T-cell (primary cell): ENCODE measurements at regions not wholly inside any gene's neighbourhood (a gene's known extent, or its start where the extent isn't known, plus 50 kb on each side); places are given as distances from the start of the nearest gene placed in this dataset.

Experiments
- ATAC-seq, 4 experiments: fragments of 200-7000 bp in 3 of 4; fragments of 150-1000 bp in 1 of 4; cut with Tn5 transposase; replicated peaks in 1 of 4; 1 replicate in 3 of 4; 2 replicates in 1 of 4; pipeline ENCODE4 v1.10.0; 2021; ENCODE audit warnings: moderate library complexity in 3 of 4, mild to moderate bottlenecking in 2 of 4, moderate number of reproducible peaks in 1 of 4
- CTCF ChIA-PET, 2 donors: fragments of 300-600 bp; sonication (Branson Sonifier 250); formaldehyde crosslinking; loops; one replicate each; lab custom pipeline; 2022; ENCODE audit warnings: antibody characterized with exemption in 2 of 2; lab: Charles Lee
- POLR2A ChIA-PET, 2 donors: fragments of 300-600 bp; sonication (Branson Sonifier 250); formaldehyde crosslinking; loops; one replicate each; lab custom pipeline; 2022; ENCODE audit warnings: antibody characterized with exemption in 2 of 2; lab: Charles Lee
- DNase-seq, 35 experiments: peaks; one replicate each; pipeline versions ENCODE4 v3.0.0 to v3.0.0-alpha.2; 2013 to 2023
- H3K27ac ChIP-seq: one replicate; pipeline ENCODE4 v1.5.1; 2013; ENCODE audit warnings: low read length
- H3K27me3 ChIP-seq, 2 experiments: replicated peaks in 1 of 2; 1 replicate in 1 of 2; 2 replicates in 1 of 2; pipeline versions ENCODE4 v1.6.1 to v1.7.0; 2013; ENCODE audit warnings: low read length in 1 of 2, mixed read lengths in 1 of 2; ENCODE audit not compliant: control insufficient read depth in 2 of 2, insufficient read depth in 2 of 2; ENCODE audit errors: extremely low read depth in 1 of 2
- H3K36me3 ChIP-seq, 2 donors: 1 replicate in 1 of 2; 2 replicates in 1 of 2; pipeline versions ENCODE4 v1.6.1 to v1.7.0; 2013; ENCODE audit warnings: low read length in 1 of 2; ENCODE audit not compliant: control insufficient read depth in 2 of 2, insufficient read depth in 1 of 2; ENCODE audit errors: extremely low read depth in 1 of 2
- H3K4me1 ChIP-seq, 2 experiments: 1 replicate in 1 of 2; 2 replicates in 1 of 2; pipeline versions ENCODE4 v1.6.1 to v1.7.0; 2013; ENCODE audit warnings: low read length in 2 of 2, mixed read lengths in 1 of 2; ENCODE audit not compliant: insufficient read depth in 2 of 2, control insufficient read depth in 1 of 2; ENCODE audit errors: extremely low read depth in 1 of 2
- H3K4me3 ChIP-seq, 2 donors: 1 replicate in 1 of 2; 2 replicates in 1 of 2; pipeline versions ENCODE4 v1.5.1 to v1.7.0; 2013; ENCODE audit warnings: mild to moderate bottlenecking in 2 of 2, low read length in 1 of 2, moderate library complexity in 1 of 2; ENCODE audit not compliant: control insufficient read depth in 1 of 2; ENCODE audit errors: extremely low read depth in 1 of 2
- H3K9me3 ChIP-seq: 2 replicates; pipeline ENCODE4 v1.7.0; 2013
- H3K27ac Mint-ChIP-seq, 2 donors: one replicate each; pipeline ENCODE4 v1.8.0; 2020 to 2021; ENCODE audit warnings: mild to moderate bottlenecking in 2 of 2, mixed read lengths in 2 of 2
- H3K27me3 Mint-ChIP-seq, 2 donors: one replicate each; pipeline ENCODE4 v1.8.0; 2021 to 2022; ENCODE audit warnings: mixed read lengths in 2 of 2
- H3K36me3 Mint-ChIP-seq: one replicate; pipeline ENCODE4 v1.8.0; 2021; ENCODE audit warnings: mixed read lengths
- H3K4me1 Mint-ChIP-seq, 3 donors: one replicate each; pipeline ENCODE4 v1.8.0; 2020 to 2022; ENCODE audit warnings: mixed read lengths in 3 of 3, mild to moderate bottlenecking in 1 of 3
- H3K4me3 Mint-ChIP-seq, 3 donors: one replicate each; pipeline ENCODE4 v1.8.0; 2020 to 2022; ENCODE audit warnings: mild to moderate bottlenecking in 3 of 3, mixed read lengths in 3 of 3, moderate library complexity in 3 of 3
- H3K9me3 Mint-ChIP-seq, 3 donors: one replicate each; pipeline ENCODE4 v1.8.0; 2020 to 2022; ENCODE audit warnings: mixed read lengths in 3 of 3
- WGBS: methylation state at CpG from one replicate; pipeline ENCODE4 v1.1.5; 2013; ENCODE audit warnings: missing lambda C conversion rate; ENCODE audit not compliant: insufficient coverage; 5-methylcytosine and 5-hydroxymethylcytosine counted together

DNA sequence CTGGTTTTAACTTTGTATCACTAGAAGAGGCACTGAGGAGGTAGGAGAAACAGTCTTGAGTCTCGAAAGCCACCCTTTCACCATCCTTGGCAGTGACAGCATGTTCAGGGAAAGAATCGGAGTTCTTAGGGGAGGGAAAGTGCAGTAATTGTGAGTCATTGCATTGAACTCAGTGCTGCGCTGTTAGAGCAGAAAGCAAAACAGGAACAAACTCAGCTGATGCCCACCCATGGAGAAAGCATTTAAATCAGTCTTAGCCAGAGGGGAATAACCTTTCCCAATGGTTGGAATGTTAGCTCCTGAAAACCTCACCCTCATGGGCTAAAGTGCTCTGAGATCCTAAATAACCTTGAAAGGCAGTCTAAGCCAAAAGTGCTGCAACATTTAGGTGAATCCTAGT lies 845.6 kb upstream of the CNTNAP5 start:
- DNase-seq (no peak), ATAC-seq (no peak)
- WGBS: no CpG with 5 or more reads among the region's 3 CpGs
- Histone ChIP-seq H3K27me3 (no peaks in the 10 kb centered on the region), H3K36me3 (no peaks in the 10 kb centered on the region), H3K4me1 (no peaks in the 10 kb centered on the region), H3K9me3 (no peaks in the 10 kb centered on the region), H3K4me3 (no peak overlapping the region), H3K27ac (no peak overlapping the region)
- ChIA-PET CTCF (no interaction called here), POLR2A (no interaction called here)
- Mint-ChIP-seq H3K27ac (no peak overlapping the region), H3K27me3 (no peaks in the 10 kb centered on the region), H3K9me3 (peaks cover 25 to 34% (median 27%) of the 10 kb centered on the region in 3 donors), H3K36me3 (no peaks in the 10 kb centered on the region), H3K4me3 (no peak overlapping the region), H3K4me1 (no peaks in the 10 kb centered on the region)

GRCh38 chr2:123195957-123196356 lies 829.1 kb upstream of the CNTNAP5 start:
- ATAC-seq (no peak), DNase-seq (no peak)
- WGBS: no CpG with 5 or more reads among the region's 4 CpGs
- Mint-ChIP-seq H3K9me3 (peaks cover 20 to 41% (median 22%) of the 10 kb centered on the region in 3 donors), H3K27me3 (no peaks in the 10 kb centered on the region), H3K27ac (no peak overlapping the region), H3K4me1 (no peaks in the 10 kb centered on the region), H3K36me3 (no peaks in the 10 kb centered on the region), H3K4me3 (no peak overlapping the region)
- Histone ChIP-seq H3K27me3 (no peaks in the 10 kb centered on the region), H3K4me3 (no peak overlapping the region), H3K27ac (no peak overlapping the region), H3K4me1 (no peaks in the 10 kb centered on the region), H3K9me3 (no peaks in the 10 kb centered on the region), H3K36me3 (no peaks in the 10 kb centered on the region)
- ChIA-PET CTCF (no interaction called here), POLR2A (no interaction called here)

DNA sequence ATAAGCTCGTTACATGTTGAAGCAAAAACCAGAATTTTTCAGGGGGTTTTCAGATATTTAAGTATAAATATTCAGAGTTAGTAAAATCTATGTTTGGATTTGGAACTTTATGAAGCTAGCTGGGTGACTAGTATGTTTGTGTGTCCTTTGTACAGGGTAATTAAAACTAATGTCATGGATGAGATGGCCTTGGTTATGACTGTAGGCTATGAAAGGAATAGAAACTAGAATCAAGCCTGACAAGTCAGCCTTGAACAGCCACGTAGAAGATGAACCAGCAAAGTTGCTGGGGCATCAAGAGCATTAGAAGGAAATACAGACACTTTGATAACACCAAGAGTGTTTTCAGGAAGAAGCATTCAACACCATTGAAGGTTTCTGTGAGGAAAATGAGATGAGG lies 825.1 kb upstream of the CNTNAP5 start:
- Mint-ChIP-seq H3K27me3 (no peaks in the 10 kb centered on the region), H3K9me3 (peaks cover 19 to 41% (median 22%) of the 10 kb centered on the region in 3 donors), H3K36me3 (no peaks in the 10 kb centered on the region), H3K4me1 (no peaks in the 10 kb centered on the region), H3K27ac (no peak overlapping the region), H3K4me3 (no peak overlapping the region)
- Histone ChIP-seq H3K4me3 (no peak overlapping the region), H3K36me3 (no peaks in the 10 kb centered on the region), H3K9me3 (no peaks in the 10 kb centered on the region), H3K27ac (no peak overlapping the region), H3K27me3 (no peaks in the 10 kb centered on the region), H3K4me1 (no peaks in the 10 kb centered on the region)
- DNase-seq (no peak), ATAC-seq (no peak)
- WGBS: 63% methylated on average over 1 of the region's 2 CpGs
- ChIA-PET CTCF (no interaction called here), POLR2A (no interaction called here)

DNA sequence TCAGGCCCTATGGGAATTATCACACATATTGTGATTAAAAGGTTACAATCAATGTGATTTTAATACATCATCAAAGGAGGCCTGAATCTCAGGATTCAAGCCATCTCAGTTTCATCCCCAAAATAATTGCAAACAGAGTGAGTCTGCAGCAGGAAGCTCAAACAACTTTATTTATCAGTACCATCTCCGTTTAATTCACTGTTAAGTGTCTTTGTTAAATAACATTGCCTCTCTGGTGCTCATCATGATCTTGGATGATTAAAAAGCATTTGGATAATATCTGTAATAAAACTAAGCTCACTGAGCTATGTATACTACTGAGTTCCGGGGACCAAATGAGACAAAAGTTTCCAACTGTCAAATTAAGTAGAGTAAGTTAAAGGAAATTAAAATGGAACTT lies 817.8 kb upstream of the CNTNAP5 start:
- Histone ChIP-seq H3K36me3 (no peaks in the 10 kb centered on the region), H3K27ac (no peak overlapping the region), H3K4me1 (no peaks in the 10 kb centered on the region), H3K27me3 (no peaks in the 10 kb centered on the region), H3K4me3 (no peak overlapping the region), H3K9me3 (no peaks in the 10 kb centered on the region)
- Mint-ChIP-seq H3K27me3 (no peaks in the 10 kb centered on the region), H3K4me1 (no peaks in the 10 kb centered on the region), H3K9me3 (peaks cover 8 to 19% (median 16%) of the 10 kb centered on the region in 3 donors), H3K36me3 (no peaks in the 10 kb centered on the region), H3K4me3 (no peak overlapping the region), H3K27ac (no peak overlapping the region)
- ATAC-seq (no peak), DNase-seq (no peak)
- POLR2A ChIA-PET: interaction anchor here in 1 of 2 donors (0.6 kb wide), 1 partner anchor 393 kb away, joined by 4 read pairs; no protein-coding TSS in a partner anchor
- WGBS: no CpG with 5 or more reads among the region's 2 CpGs
- CTCF ChIA-PET: no interaction called here

- no peak overlapping the region for H3K4me3 ChIP-seq
- peaks cover 7 to 18% (median 11%) of the 10 kb centered on the region in 3 donors for H3K9me3 Mint-ChIP-seq
- DNase-seq: no peak
- no peak overlapping the region for H3K27ac ChIP-seq
- no peaks in the 10 kb centered on the region for H3K36me3 Mint-ChIP-seq
- no peaks in the 10 kb centered on the region for H3K9me3 ChIP-seq
- ATAC-seq: no peak
- CTCF ChIA-PET: no interaction called here
- WGBS: 90% methylated on average over 2 of the region's 2 CpGs
- POLR2A ChIA-PET: no interaction called here
- no peaks in the 10 kb centered on the region for H3K4me1 ChIP-seq
- no peaks in the 10 kb centered on the region for H3K27me3 Mint-ChIP-seq
- H3K4me3 Mint-ChIP-seq: no peak overlapping the region
- H3K27me3 ChIP-seq: no peaks in the 10 kb centered on the region
- no peaks in the 10 kb centered on the region for H3K4me1 Mint-ChIP-seq
- H3K27ac Mint-ChIP-seq: no peak overlapping the region
- no peaks in the 10 kb centered on the region for H3K36me3 ChIP-seq
Measured at GRCh38 chr2:123209202-123209601, 815.9 kb upstream of the CNTNAP5 start.

- ATAC-seq (no peak), DNase-seq (no peak)
- CTCF ChIA-PET: no interaction called here
- Histone ChIP-seq H3K4me1 (no peaks in the 10 kb centered on the region), H3K9me3 (no peaks in the 10 kb centered on the region), H3K27me3 (no peaks in the 10 kb centered on the region), H3K27ac (no peak overlapping the region), H3K36me3 (no peaks in the 10 kb centered on the region), H3K4me3 (no peak overlapping the region)
- Mint-ChIP-seq H3K4me1 (no peaks in the 10 kb centered on the region), H3K9me3 (peaks cover 7 to 23% (median 17%) of the 10 kb centered on the region in 3 donors), H3K27me3 (no peaks in the 10 kb centered on the region), H3K36me3 (no peaks in the 10 kb centered on the region), H3K4me3 (no peak overlapping the region), H3K27ac (no peak overlapping the region)
- POLR2A ChIA-PET: no interaction called here
Measured at GRCh38 chr2:123211181-123211580, 813.9 kb upstream of the CNTNAP5 start.

DNA sequence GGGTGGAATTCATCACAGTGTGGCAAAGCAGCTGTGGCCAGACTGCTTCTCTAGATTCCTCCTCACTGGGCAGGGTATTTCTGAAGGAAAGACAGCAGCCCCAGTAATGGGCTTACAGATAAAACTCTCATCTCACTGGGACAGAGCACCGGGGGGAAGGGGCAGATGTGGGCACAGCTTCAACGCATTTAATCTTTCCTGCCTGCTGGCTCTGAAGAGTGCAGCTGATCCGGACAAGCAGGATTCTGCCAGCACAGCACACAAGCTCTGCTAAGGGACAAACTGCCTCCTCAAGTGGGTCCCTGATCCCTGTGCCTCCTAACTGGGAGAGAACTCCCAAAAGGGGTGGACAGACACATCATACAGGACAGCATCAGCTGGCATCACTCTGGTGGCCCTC lies 779.9 kb upstream of the CNTNAP5 start:
- no peaks in the 10 kb centered on the region for H3K27me3 Mint-ChIP-seq
- ATAC-seq (no peak), DNase-seq (no peak)
- peaks cover 11 to 37% (median 20%) of the 10 kb centered on the region in 3 donors for H3K9me3 Mint-ChIP-seq
- POLR2A ChIA-PET: no interaction called here
- no peak overlapping the region for H3K4me3 Mint-ChIP-seq
- WGBS: 96% methylated on average over 3 of the region's 3 CpGs
- Histone ChIP-seq H3K4me3 (no peak overlapping the region), H3K27me3 (no peaks in the 10 kb centered on the region), H3K27ac (no peak overlapping the region), H3K36me3 (no peaks in the 10 kb centered on the region), H3K4me1 (no peaks in the 10 kb centered on the region), H3K9me3 (no peaks in the 10 kb centered on the region)
- no peaks in the 10 kb centered on the region for H3K36me3 Mint-ChIP-seq
- no peak overlapping the region for H3K27ac Mint-ChIP-seq
- CTCF ChIA-PET: no interaction called here
- H3K4me1 Mint-ChIP-seq: no peaks in the 10 kb centered on the region
